SKM-1 treated with dmso at 0.1 percent for 144 hours (cell line): ENCODE measurements at regions not wholly inside any gene's neighbourhood (a gene's known extent, or its start where the extent isn't known, plus 50 kb on each side); places are given as distances from the start of the nearest gene placed in this dataset.
"Not testable (repeated sequence)": the region's sequence is repeated elsewhere in the genome, so short reads cannot be mapped to it uniquely, and the experiment has no call there.

Experiments used
- DNase-seq: peaks from one replicate; lab custom pipeline; 2025; ENCODE audit not compliant: unreplicated experiment; lab: John Stamatoyannopoulos, UW

DNA sequence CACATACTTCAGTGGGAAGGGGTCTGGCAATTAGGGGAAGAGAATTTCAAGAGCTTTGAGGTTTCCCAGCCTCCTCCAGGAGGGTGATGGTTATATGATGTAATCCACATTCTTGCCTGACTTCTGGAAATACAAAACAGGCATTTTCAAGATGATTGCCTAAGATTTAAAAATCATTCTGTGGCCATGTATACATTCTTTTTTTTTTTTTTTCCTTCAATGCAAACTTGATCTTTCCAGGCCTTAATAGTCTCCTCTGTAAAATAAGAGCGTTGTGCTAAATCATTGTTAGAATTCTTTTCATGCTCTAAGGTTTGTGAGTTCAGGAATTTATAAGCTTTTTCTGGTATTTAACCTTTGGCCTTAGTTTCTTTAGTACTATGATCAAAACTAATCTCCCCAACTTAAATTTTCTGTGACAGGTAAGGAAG lies 192.3 kb upstream of the HMCN1 start:
- no peak for DNase-seq

- no peak for DNase-seq
Measured at GRCh38 chr1:185540295-185540694, 193.9 kb upstream of the HMCN1 start.

GRCh38 chr1:185539277-185539943 lies 194.8 kb upstream of the HMCN1 start:
- DNase-seq = no peak

DNA sequence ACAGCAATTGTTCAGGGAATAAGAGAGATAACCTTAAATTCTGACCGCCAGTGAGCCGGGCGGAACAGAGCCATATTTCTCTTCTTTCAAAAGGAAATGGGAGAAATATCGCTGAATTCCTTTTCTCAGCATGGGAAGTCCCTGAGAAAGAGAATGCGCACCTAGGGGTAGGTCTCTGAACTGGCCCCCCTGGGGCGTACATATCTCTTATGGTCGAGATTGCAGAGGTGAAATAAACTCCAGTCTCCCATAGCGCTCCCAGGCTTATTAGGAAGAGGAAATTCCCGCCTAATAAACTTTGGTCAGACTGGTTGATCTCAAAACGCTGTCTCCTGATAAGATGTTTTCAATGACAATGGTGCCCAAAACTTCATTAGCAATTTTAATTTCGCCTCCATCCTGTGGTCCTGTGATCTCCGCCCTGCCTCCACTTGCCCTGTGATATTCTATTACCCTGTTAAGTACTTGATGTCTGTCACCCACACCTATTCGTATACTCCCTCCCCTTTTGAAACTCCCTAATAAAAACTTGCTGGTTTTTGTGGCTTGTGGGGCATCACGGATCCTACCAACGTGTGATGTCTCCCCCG lies 195.8 kb upstream of the HMCN1 start:
- DNase-seq = not testable (repeated sequence)

GRCh38 chr1:185537596-185537995 lies 196.6 kb upstream of the HMCN1 start:
- no peak for DNase-seq

DNA sequence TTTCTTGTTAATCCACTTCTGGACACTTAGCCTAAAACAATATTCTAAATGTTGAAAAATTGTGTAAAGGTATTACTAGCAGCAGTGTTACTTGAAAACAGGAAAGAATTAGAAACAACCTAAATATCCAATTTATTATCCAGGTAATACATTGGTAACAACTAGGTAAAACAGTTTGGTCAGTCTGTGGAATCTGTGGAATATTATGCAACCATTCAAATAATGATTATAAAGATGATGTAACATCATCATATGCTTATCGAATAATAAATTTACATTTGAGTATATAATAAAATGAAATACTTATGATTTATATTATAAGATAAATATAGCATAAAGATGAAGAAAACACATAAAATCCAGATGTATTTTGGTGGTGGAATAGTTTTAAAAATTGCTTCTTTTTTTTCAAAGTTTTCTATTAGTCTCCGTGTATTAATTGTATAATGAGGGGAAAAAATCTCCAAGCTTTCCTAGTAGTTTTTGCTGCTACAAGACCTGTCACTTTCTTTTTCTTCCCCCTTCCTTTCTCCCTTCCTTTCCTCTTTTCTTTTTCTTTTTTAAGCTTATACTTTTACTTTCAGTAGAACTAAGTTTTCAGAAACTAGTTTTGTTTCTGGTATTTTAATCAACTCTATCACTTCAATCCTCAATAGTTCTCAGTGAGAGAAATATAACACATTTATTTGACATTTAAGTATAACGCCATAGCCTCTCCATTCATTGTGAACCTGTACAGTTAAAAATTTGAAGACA lies 197.8 kb upstream of the HMCN1 start:
- DNase-seq = no peak

DNA sequence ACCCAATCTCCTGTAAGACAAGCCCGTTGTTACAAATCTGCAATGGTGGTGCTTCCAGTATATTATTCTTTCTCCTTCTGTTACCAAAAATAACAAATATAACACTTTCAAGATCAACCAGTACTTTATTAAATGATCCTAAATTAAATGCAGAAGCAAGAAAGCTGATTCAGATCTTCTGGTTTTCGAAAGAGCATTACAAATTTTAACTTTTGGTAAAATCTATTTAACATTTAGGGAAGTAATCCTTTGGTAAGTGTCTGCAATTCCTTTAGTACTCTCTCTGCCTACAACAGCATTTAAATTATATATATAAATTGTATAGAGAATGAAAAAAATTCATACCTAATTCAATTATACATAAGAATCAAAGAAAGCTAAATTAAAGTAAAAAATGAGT lies 198.6 kb upstream of the HMCN1 start:
- DNase-seq = no peak

- no peak for DNase-seq
Measured at GRCh38 chr1:185534801-185535200, 199.4 kb upstream of the HMCN1 start.

DNA sequence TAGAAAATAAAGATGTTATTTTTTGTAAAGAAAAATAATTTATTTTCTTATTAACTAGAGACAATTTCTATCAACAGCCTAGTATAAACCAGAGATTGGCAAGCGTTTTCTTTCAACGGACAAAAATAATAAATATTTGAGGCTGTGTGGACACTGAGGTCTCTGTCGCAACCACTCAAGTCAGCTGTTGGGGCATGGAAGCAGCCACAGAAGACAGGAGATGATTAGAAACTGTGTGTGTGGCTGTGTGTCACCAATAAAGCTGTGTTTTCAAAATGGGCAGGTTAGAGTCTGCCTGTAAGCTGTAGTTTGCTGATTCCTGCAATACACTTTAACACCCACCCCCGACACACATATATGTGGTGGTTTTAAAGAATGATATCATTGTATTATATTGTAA lies 200.6 kb upstream of the HMCN1 start:
- no peak for DNase-seq

- no peak for DNase-seq
Measured at GRCh38 chr1:185532856-185533255, 201.3 kb upstream of the HMCN1 start.

DNA sequence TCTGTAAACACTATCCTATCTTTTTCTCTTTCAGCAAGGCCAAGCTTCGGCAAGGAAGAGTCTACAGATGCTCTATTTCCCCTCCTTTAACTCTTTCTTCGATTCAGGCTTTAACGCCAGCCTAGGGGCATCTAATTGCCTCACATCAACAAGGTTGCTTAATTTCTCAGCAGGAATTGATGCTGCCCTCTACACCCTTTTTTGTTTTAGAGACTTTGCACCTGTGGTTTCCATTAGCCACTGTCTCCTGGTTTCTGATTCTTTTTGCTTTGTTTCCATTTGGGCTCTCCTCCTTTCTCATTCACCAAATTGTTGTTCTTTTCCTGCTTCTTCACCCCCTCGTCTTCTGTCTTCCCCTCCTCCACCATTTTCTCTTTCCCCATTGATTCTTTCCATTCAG lies 202.4 kb upstream of the HMCN1 start:
- DNase-seq = no peak

GRCh38 chr1:185530215-185530614 lies 204.0 kb upstream of the HMCN1 start:
- no peak for DNase-seq

DNA sequence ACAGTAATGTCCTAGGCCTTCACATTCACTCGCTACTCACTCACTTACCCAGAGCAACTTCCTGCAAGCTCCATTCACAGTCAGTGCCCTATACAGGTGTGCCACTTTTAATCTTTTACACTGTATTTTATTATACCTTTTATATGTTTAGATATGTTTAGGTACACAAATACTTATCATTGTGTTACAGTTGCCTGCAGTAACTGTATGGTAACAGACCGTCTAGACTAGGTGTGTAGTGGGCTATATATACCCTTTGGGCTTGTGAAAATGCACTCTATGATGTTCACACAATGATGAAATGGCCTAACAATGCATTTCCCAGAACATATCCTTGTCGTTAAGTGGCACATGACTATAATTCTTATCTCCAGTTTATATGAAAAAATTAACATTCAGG lies 204.5 kb upstream of the HMCN1 start:
- DNase-seq = no peak

- no peak for DNase-seq
Measured at GRCh38 chr1:185528084-185528676, 206.0 kb upstream of the HMCN1 start.

GRCh38 chr1:185526344-185527307 lies 207.6 kb upstream of the HMCN1 start:
- no peak for DNase-seq

DNA sequence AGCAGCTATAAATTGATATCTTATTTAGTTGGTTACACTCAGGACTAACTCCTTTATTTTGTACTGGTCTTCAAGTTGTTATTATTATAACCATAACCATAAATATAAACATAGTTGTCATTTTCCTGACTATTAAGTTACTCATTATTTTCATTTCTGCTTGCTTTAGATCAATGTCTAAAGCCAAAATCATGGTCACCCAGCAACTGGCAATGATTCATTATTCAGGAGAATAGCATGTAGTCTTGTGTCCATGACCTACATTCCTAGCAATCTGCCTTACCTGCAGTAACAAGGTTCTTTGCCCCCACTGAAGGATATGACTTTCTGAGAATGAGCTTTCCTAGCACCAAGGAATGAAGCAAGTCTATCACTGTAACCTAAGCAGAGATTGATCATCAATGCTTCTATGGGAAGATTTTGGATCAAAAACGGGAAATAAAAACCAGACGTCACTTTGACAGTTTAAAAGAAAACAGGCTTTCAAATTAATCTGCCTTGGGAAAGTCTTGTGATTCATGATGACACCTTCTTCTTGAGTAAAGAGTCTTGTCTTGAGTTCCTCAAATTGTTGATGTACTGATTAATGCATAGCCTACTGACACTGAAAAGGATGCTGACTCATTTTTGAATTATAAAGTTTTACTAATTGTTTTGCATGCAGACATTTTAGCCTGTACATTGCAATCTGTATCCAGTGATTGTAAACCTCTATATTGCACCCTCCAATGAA lies 203.3 kb upstream of the IVNS1ABP start:
- DNase-seq = no peak

- DNase-seq = no peak
Measured at GRCh38 chr1:185517808-185518419, 200.9 kb upstream of the IVNS1ABP start.

- not testable (repeated sequence) for DNase-seq
Measured at GRCh38 chr1:185517301-185517700, 200.3 kb upstream of the IVNS1ABP start.

DNA sequence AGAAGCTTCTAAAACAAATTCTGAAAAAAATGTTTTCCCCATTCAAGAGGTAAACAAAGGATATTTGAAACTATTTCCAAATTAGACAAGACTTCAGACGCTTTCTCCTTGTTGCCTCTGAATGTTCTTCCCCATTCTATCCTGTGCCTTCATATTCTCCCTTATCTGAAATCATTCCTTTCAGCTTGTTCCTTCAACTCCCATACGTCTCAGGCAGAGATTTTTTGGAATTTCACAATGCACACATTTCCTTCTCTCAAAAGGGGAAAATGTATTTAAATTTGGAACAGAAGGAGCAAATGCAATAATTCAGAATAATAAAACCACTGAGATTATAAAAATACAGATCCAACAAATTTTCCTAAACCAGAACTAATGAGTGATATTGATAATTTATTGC lies 198.7 kb upstream of the IVNS1ABP start:
- DNase-seq = no peak

- DNase-seq = no peak
Measured at GRCh38 chr1:185514311-185514710, 197.3 kb upstream of the IVNS1ABP start.
